ENCODE measurements at regions not wholly inside any gene's neighbourhood (a gene's known extent, or its start where the extent isn't known, plus 50 kb on each side); places are given as distances from the start of the nearest gene placed in this dataset.
"Not testable (repeated sequence)": the region's sequence is repeated elsewhere in the genome, so short reads cannot be mapped to it uniquely, and the experiment has no call there.

DNA sequence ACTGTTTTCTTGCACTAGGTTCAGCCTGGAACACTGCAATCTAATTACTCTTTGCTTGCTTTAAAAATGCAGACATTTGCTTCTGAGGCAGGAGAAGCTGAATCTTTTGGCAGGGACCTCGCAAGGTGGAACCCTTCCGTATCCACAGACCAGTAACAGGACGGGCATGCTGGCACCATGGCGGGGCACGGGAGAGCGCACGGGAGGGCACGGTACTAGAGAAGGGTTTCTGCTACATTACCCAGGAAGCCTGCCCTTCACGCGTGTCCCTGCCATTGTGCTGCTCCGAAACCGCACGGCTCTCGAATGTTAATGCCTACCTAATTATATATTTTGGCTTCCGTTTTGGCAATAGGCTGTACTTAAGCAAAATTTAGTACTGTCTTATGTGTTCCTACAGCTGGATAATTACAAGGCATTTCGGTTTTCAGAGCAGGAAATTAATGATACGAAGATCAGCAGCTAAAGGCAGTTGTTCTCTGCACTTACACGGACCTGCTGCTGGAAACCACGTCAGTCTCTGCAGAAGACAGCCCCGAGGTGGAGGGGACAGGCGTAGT lies 430.4 kb downstream of the IRS2 start:
- no peak for DNase-seq

DNA sequence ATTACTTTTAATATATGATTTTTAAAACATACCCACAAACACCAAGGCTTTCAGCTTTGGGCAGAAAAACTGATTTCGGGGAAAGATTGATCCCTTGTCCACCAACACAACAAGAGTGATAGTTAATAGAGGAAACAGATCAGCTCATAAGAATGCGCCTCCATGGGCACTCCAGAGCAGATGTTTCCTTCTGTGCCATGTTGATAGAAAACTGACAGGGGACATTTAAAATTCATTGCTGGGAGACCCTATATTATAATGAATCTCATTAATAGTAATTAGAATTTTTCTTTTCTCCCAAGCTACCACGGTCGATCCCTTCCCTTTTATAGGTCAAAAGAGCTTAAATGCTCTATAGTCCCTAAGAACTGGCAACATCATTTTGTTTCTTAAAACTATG lies 431.2 kb downstream of the IRS2 start:
- DNase-seq: no peak

DNA sequence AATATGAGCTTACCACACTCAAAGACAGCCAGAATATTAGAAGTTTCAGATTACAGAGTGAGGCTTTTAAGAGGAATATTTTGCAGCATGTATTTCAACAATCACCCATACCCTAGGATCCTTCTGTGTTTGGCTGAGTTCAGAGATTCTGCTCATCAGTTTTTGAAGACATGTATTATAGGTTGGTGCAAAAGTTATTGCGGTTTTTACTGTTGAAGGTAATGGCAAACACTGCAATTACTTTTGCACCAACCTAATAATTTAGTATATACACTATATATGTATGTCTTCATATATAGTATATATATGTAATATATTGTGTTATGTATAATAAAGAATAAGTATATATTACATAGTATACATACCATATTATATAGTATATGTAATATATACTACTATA lies 435.1 kb downstream of the IRS2 start:
- DNase-seq: no peak

DNA sequence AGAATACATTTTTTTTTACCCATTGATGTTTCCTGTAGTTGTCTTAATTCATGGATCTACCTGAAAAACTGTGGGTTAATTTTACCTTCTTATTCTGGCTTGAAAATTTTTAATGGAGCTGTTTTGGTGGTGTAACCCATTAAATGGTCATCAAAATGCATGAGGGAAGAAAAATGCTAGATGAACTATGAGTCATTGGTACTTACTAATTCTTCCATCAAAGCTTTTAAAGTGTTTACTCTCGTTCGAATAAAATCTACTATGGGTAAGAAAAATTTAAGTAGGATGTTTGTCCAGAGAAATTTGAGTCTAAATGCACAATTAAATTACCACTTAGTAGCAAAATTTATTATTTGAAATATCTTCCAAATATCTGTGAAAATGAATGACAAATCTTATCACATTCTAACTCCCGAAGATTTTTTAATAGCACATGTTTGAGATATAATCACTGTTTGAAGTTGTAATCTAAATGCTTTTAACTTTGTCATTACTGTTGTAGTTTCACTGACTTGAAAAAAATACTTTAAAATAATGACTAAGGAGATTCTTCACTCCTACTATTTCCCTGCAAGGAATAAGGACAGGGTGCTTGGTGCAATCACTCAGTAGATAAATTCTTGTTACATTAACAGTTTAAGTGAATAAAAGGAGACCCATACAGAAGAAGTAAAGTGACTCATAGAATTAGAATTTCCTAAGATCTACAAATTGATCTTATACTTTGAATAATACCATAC lies 437.7 kb downstream of the IRS2 start:
- no peak for DNase-seq

DNA sequence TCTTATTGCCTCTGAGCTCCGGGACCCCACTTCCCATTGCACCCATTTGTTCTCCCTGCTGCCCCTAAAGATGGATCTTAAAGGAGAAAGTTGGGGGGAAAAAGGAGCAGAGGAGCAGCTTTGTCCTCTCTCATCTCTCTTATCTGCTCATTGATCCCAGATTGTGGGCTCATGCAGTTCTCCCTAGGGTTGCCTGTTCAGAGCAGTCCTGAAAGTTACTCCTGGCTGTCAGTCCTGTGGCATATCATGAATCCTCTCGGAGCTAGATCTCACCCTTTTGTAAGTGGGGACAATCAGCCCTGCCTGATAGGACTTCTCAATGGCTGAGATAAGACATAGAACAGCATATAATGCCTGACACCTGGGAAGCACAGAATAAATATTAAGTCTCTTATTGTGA lies 440.3 kb downstream of the IRS2 start:
- DNase-seq: no peak

DNA sequence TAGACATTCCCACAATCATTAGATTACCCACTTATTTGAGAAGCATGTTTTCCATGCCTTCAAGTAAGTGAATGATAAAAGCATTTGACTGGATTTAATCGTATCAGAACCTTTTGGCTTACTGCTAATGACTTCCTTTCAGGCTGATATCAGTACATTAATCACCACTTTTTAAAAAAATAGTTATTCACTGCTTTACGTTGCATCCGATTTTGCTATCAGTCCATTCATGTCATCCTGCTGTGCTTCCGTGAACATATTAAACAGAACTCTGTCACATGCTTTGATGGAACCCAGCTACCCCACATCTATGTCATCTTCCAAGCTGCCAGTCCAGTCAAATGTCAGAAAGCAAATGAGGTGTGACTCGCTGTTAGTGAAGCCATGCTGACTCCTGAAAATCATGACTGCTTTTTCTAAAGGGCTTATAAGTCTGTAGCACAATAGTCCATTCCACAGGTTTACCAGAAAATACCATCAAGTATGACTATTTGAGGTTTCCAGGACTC lies 440.9 kb downstream of the IRS2 start:
- DNase-seq: no peak

DNA sequence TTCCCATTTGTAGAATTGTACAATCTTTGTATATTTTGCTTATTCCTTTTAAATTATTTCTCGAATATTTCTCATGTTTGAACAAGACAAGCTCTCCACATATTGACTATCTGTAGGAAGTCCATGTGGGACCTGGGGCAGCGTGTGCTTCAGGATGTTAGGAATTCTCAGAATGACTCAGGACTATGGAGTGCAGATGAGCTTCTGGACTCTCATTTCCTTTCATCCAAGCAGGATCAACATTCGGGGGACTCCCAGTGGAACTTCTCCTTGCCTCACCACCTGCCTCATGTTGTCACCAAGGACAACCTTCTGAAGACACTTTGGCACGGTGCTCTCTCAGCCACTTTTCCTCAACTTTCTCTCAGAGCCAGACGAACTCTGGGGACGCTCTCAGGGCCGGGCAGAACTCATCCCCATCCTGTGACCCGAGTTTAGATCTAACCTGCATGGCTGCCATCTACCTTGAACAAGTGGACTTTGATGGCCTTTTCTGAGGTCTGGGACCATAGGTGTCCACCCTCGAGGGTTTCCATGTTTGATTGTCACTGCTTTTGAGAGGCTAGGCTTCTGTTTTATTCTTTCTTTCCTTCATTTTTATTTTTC lies 441.7 kb downstream of the IRS2 start:
- DNase-seq: no peak

DNA sequence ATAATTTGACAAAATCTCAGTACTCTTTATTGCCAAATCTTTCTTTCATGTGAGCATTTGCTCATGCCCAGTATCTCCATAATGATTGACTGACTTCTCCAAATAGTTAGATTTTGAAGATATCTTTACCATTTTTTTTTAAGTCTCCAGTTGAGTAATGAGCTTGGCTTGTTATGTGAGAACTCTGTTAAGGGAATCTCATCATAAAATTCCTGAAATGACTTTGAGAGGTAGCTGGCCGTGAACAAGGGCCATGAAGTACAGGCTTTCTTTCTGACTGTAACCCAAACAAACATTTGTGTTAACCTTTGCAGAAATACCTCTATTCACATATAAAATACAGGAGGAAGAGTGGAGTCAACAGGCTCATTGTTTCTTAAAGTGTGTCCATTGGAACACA lies 449.7 kb downstream of the IRS2 start:
- DNase-seq: no peak

DNA sequence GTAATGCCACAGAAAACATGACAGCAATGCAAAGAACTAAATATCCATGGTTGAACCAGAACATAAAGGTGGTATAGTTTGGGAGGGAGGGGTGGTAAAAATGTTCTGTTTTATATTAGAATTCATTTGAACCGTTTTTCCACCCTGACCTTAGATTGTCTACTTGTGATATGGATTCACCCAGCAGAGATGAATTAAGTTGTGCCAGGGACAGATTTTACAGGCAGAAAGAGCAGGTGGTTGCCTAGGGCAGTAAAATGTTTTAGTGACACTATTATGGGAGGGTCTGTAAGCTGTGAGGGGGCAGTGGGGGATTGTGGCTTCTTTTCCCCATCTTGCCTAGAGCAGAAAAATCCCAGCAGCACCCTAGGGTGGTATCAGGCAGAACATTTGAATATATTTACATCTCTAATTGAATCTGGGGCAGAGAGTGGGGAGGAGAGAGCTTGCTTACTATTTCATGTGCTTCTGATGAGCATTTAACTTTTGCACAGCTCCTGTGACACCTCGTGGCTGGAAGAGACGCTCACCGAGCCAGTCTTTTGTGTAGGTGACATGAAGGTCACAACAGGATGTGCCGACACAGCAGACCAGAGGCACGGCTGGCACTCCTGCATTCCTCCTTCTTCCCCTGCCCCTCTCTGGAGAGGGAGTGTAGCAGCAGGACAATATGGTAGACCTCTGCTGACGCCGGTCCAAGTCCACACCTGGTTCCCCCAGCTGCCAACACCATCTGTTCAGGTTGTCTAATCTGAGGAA lies 452.3 kb downstream of the IRS2 start:
- DNase-seq: no peak

DNA sequence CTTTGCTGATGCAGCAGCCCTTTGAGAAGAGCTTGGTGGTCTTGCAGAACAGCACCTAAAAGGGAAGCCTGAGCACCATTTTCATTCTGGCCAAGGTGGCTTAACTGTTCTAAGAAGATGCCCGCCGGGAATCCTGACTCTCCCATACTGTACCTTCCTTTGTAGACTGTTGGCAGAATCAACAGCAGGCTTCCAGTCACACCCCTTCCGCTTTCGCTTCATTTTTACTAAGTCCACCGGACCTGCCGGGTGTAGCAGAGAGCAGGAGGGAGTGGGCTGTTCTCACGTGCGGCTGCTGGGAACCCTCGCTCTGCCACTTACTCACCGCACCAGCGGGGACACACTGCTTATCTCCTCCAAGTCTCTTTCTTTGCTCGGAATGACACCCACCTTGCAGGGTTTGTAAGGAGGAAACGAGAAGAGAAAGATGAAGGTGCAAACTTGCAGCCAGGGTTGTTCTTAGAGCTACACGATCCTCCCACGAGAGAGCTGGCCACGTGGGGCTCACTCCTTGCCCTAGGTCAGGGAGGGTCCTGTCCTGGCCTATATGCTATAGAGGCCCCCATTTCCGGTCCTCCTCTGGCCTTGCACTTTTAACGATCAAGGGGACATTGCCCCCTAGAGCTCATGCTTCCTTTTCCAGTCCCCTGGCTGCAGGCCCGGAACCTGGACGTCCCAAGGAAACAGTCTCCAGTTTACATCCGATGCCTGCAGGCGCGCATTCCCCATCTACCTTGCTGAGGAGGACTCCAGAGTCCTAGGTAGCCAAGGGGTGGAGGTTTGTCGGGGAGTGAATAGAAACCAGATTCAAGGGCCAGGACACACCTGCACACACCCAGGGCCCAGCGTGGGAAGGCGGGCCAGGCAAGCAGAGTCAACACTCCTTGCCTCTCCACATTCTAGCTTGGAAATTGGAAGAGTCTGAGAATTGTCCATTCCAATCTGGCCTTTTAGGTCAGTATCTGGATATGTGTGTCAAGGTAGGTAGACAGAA lies 453.6 kb downstream of the IRS2 start:
- DNase-seq: no peak

DNA sequence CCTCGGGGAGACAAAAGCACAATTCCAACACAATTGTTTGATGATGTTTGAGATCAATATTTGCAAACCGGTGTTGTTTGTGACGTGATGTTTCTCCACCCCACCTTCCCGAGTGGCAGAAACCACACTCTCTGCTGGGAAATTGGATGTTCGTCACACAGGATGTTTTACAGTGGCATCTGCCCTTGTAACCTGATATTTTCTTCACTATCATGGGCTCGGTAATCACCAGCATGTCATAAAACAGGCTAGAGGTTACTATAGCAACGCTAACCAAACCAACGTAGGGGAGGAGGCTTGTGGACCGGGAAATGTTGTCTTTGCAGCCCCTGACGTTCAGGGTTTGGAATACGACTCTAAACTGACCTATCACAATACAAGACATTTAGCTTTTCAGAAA lies 454.5 kb downstream of the IRS2 start:
- DNase-seq: no peak

DNA sequence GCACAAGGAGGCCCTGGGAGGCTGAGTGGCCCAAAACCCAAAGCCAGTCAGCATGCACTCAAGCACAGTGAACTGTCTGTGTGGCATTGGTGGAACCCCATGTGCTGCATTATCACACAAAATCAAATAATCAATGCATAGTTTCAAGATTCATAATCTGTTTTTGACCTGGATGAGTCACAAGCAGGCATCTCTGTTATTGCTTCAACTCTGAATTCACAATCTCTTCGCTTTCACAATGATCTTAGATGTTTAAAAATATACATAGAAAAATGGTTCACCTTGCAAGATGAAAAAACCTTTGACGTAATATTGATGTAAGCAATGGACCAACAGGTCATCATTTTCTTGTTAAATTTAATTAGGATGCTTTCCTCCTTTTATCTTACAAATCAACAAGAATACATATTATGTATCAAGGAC lies 455.4 kb downstream of the IRS2 start:
- no peak for DNase-seq

DNA sequence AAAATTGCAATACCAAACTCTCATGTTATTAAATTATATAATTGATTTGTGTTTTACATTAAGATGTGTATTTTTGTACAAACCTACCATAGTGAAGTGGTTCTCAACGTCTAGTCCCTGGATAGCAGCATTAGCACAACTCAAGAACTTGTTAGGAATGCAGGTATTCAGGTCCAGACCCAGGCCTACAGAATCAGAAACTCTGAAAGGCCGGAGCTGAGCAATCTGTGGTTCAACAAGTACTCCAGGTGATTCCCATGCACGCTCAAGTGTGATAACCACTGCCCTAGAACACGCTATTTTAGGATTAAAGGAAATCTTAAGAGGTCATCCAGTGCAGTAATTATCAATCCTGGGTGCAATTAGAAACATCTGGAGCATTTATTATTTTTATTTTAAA lies 456.3 kb downstream of the IRS2 start:
- DNase-seq: no peak

DNA sequence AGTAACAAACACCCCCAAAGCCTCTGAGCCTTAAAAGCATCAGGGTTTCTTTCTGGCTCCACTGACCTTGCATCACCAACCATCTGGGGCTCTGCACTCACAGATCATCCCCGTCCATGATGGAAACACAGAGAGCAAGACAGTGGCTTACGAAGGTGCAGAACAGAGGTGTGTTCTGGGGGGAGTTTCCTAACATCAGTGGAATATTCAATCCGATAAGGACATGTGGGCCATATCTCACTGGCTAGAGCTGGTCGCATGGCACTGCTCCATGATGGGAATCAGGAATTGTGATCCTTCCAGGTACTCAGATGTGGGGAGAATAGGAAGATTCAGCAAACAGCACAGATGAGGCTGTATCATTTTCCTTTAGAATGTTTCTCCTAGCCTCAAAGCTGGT lies 457.2 kb downstream of the IRS2 start:
- DNase-seq: no peak

DNA sequence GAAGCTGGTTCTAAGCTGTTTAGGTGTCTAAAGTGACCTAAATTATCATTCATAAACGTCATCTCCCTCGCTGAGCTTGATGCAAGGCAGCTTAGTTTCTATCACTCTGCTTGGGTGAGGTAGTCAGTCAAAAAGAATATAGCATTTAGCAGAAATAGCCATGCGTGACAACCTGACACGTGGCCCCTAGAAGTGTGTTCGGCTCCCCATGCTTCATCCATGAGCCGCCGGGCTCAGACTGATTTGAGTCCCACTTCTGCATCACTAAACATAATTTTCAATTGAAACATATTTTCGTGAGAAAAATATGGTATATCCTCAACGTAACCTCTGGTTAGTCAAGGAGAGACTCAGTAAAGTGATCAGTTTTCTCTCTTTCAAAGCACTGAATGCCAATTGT lies 459.8 kb downstream of the IRS2 start:
- no peak for DNase-seq

DNA sequence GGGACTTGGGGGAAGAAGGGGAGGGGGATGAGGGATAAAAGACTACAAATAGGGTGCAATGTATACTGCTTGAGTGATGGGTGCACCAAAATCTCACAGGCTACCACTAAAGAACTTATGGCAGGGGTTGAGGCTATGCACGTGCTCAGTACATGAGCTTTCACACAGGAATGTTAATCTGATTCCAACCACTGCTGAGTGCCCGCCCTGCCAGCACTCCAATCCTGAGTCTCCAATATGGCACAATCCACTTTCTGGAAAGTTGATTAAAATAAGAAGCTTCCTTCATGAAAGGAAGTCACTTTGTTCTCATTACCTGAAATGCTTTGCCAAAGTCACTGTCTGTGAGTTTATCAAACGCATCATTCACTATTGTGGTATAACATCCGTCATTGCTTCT lies 463.0 kb downstream of the IRS2 start:
- DNase-seq: no peak

DNA sequence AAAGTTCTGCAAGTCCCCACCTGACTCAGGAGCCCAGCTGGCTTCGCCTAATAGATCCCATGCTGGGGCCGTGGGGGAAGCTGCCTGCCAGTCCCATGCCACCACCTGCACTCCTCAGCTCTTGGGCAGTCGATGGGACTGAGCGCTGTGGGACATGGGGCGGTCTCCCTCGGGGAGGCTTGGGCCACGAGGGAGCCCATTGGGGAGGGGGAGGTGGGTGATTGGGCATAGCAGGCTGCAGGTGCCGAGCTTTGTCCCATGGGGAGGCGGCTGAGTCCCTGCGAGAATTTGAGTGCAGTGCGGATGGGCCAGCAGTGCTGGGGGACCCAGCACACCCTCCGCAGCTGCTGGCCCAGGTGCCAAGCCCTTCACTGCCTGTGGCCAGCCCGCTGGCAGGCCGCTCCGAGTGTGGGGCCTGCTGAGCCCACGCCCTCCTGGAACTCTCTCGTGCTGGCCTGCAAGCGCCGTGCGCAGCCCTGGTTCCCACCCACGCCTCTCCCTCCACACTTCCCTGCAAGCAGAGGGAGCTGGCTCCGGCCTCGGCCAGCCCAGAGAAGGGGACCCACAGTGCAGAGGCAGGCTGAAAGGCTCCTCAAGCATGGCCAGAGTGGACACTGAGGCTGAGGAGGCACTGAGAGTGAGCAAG lies 467.3 kb downstream of the IRS2 start:
- no peak for DNase-seq

DNA sequence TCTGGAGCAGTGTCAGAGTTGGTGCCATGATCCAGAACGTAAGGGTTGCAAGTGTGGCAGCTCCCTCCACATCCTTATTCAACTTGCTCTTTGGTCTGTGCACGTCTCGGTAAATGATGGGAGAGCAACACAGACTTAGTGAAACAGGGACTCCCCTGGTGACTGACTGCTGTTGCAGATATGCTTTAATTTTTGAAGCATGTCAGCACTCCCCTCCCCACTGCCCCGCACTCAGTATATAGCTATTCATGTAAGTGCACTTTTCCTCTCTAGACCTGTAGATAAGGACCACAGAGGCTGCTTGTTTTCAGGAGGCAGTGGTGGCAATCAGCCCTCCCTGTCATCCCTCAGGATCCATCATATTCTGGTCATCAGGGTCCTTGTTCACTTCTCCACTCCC lies 470.9 kb downstream of the IRS2 start:
- no peak for DNase-seq

DNA sequence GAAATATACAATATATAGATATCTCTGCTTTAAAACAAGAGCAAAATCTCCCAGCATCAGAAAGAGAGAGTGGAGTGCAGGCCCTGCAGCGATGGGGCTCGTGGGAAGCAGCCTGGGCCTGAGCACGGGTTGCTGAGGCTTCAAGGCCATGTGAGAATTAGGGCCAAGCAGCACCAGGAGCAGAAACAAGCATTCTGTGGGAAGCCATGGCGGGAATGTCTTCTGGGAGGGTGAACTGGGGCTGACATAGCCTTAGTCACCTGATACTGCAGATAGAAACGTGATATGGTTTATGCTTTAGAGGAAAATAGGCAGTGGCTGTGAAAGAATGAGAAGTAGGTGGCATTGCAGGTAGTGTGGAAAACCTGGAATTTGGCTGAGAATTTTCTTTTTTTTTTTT lies 472.3 kb downstream of the IRS2 start:
- no peak for DNase-seq

DNA sequence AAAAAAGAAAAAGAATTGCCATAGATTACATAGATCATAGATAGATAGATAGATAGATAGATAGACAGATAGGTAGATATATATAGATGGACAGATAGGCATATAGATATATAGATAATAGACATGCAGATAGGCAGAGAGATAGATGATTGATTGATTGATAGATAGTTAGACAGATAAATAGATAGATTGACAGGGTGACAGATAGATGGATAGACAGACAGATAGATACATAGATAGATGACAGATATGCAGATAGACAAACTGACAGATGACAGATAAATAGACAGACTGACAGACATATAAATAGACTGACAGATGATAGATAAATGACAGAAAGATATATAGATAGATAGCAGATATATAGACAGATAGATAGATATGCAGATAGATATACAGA lies 474.0 kb downstream of the IRS2 start:
- no peak for DNase-seq

DNA sequence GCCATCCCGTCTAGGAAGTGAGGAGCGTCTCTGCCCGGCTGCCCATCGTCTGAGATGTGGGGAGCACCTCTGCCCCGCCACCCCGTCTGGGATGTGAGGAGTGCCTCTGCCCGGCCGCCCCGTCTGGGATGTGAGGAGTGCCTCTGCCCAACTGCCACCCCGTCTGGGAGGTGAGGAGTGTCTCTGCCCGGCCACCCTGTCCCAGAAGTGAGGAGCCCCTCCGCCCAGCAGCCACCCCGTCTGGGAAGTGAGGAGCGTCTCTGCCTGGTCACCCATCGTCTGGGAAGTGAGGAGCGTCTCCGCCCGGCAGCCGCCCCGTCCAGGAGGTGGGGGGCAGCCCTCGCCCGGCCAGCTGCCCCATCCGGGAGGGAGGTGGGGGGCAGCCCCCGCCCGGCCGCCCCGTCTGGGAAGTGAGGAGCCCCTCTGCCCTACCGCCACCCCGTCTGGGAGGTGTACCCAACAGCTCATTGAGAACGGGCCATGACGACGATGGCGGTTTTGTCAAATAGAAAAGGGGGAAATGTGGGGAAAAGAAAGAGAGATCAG lies 474.9 kb downstream of the IRS2 start:
- DNase-seq: not testable (repeated sequence)

Data from GF-D8 (cell line).